IgD-negative memory B cell (primary cell): ENCODE measurements at regions not wholly inside any gene's neighbourhood (a gene's known extent, or its start where the extent isn't known, plus 50 kb on each side); places are given as distances from the start of the nearest gene placed in this dataset.
"Not testable (repeated sequence)": the region's sequence is repeated elsewhere in the genome, so short reads cannot be mapped to it uniquely, and the experiment has no call there.

Source experiments
- H3K27ac Mint-ChIP-seq, 3 donors: one replicate each; pipeline ENCODE4 v1.8.0; 2020 to 2022; ENCODE audit warnings: mild to moderate bottlenecking in 3 of 3, mixed read lengths in 3 of 3, moderate library complexity in 1 of 3
- H3K27me3 Mint-ChIP-seq: one replicate; pipeline ENCODE4 v1.8.0; 2021; ENCODE audit warnings: mixed read lengths
- H3K36me3 Mint-ChIP-seq: one replicate; pipeline ENCODE4 v1.8.0; 2020; ENCODE audit warnings: mild to moderate bottlenecking, mixed read lengths
- H3K4me1 Mint-ChIP-seq, 3 donors: one replicate each; pipeline ENCODE4 v1.8.0; 2020 to 2022; ENCODE audit warnings: mixed read lengths in 3 of 3, mild to moderate bottlenecking in 1 of 3
- H3K4me3 Mint-ChIP-seq, 4 donors: one replicate each; pipeline ENCODE4 v1.8.0; 2020 to 2022; ENCODE audit warnings: mild to moderate bottlenecking in 4 of 4, mixed read lengths in 4 of 4, moderate library complexity in 3 of 4
- H3K9me3 Mint-ChIP-seq, 3 donors: one replicate each; pipeline ENCODE4 v1.8.0; 2020 to 2021; ENCODE audit warnings: mixed read lengths in 3 of 3, mild to moderate bottlenecking in 1 of 3

DNA sequence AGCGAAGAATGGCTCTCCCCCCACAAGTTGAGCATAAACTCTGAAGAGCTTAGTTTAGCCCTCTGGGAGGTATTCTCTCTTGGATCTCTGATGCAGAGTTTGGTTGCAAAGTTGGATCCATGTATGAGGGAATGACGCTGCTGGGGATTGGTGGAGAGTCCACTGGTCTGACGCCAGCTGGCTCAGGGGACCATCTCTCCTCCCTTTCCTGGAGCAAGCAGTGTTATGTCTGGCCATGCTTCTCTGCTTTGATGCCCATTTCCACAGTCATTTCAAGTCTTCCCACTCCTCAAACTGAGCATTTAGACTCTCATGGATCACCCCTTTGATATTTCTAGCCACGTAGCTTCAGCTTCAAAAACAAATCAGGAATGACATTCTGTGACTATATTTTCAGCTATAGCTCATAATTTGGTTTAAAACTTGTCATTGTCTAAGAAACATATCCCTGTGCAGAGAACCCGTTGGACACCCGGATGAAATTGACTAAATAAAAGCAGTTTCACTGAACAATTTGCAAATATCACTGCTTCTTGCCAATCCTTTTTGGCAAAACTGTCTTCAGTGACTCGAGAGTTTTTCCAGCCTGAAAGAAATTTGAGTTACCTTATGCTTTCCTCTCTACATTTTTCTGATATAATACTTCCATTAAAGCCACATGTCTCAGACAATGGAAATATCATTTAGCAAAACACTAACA is 193.4 kb upstream of the CDH11 start:
- peaks cover 1% of the 10 kb centered on the region for H3K36me3 Mint-ChIP-seq
- H3K4me3 Mint-ChIP-seq, result no peak overlapping the region
- peaks cover 0 to 8% (median 6%) of the 10 kb centered on the region in 3 donors for H3K9me3 Mint-ChIP-seq
- peak overlapping the region in 1 of 3 donors; percentile 53 for H3K27ac Mint-ChIP-seq
- no peaks in the 10 kb centered on the region for H3K4me1 Mint-ChIP-seq
- no peaks in the 10 kb centered on the region for H3K27me3 Mint-ChIP-seq

GRCh38 chr16:65314627-65315008 is 192.8 kb upstream of the CDH11 start:
- Mint-ChIP-seq H3K4me3 (no peak overlapping the region), H3K9me3 (peaks cover 3 to 9% (median 8%) of the 10 kb centered on the region in 3 donors), H3K4me1 (no peaks in the 10 kb centered on the region), H3K27me3 (no peaks in the 10 kb centered on the region), H3K36me3 (peaks cover 1% of the 10 kb centered on the region), H3K27ac (no peak overlapping the region)

DNA sequence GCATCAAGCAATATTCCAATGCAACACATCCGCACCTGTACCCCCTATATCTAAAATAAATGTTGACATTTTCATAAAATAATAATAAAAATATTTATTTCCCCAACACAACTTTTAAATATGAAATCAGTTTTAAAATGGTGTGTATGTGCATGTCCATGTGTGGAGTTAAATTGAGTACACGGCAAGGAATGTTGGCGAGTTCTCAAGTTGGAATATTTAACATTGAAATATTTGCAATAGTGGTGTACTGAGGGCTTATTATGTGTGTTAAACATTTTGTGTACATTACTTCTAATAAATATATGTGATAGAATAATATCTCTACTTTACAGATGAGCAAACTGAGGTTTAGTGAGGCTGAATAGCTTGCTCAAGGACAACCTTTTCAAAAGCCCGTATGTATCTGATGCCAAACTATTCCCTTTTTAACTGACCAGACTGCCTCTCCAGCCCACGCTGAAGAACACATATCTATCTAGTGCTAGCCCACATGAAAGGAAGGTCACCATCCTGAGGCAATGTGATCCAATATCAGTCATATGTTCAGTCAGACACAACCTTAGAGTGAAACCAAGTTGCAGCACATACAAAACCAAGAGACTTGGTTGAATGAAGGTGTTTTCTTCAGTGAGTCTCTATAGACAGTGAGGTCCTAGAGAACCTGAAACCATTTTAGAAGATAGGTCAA is 192.2 kb upstream of the CDH11 start:
- no peak overlapping the region for H3K27ac Mint-ChIP-seq
- H3K27me3 Mint-ChIP-seq, result no peaks in the 10 kb centered on the region
- peaks cover 3 to 11% (median 8%) of the 10 kb centered on the region in 3 donors for H3K9me3 Mint-ChIP-seq
- H3K36me3 Mint-ChIP-seq, result peaks cover 1% of the 10 kb centered on the region
- H3K4me1 Mint-ChIP-seq, result no peaks in the 10 kb centered on the region
- H3K4me3 Mint-ChIP-seq, result no peak overlapping the region

- peaks cover 1% of the 10 kb centered on the region for H3K36me3 Mint-ChIP-seq
- H3K27ac Mint-ChIP-seq, result no peak overlapping the region
- no peaks in the 10 kb centered on the region for H3K27me3 Mint-ChIP-seq
- H3K4me1 Mint-ChIP-seq, result no peaks in the 10 kb centered on the region
- H3K9me3 Mint-ChIP-seq, result peaks cover 3 to 11% (median 10%) of the 10 kb centered on the region in 3 donors
- no peak overlapping the region for H3K4me3 Mint-ChIP-seq
Measured at GRCh38 chr16:65312795-65313194, 190.9 kb upstream of the CDH11 start.

DNA sequence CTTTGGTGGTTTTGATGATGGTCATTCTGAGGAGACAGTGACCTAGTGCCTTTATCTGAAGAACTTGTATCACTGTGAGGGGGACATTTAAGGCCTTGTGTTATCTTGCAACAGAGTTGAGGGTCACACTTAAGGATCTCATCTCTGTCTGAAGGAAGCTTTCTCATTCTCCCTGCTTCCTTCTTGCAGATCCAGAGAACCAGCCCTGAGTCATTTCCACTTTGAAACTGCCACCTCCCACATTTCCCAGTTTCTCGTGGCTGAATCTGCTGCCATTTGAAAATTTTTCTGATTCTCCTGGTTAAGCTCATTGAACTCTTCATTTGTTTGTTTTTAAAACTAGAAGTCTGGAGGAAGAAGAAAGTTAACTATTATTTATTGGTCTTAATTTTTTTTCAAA is 190.2 kb upstream of the CDH11 start:
- Mint-ChIP-seq H3K9me3 (peaks cover 3 to 11% (median 8%) of the 10 kb centered on the region in 3 donors), H3K27ac (no peak overlapping the region), H3K36me3 (peaks cover 1% of the 10 kb centered on the region), H3K4me1 (no peaks in the 10 kb centered on the region), H3K27me3 (no peaks in the 10 kb centered on the region), H3K4me3 (no peak overlapping the region)

DNA sequence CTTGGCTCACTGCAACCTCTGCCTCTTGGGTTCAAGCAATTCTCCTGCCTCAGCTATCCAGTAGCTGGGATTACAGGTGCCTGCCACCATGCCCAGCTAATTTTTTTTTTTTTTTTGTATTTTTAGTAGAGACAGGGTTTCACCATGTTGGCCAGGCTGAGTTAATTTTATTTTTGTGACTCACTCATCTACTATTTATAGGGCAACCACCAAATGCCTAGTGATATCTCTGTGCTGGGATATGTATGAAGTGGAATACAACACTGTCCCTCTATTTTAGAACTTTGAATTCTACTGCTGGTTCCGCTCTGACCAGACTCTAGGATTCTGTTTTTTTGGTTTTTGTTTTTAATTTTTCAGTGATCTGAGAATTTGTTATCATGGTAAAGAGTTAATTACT is 188.6 kb upstream of the CDH11 start:
- H3K27ac Mint-ChIP-seq, H3K27me3 Mint-ChIP-seq, H3K36me3 Mint-ChIP-seq, H3K4me1 Mint-ChIP-seq, H3K4me3 Mint-ChIP-seq: not testable (repeated sequence)
- peaks cover 3 to 14% (median 7%) of the 10 kb centered on the region in 3 donors for H3K9me3 Mint-ChIP-seq

- H3K4me1 Mint-ChIP-seq, result no peaks in the 10 kb centered on the region
- H3K27me3 Mint-ChIP-seq, result no peaks in the 10 kb centered on the region
- H3K4me3 Mint-ChIP-seq, result no peak overlapping the region
- H3K36me3 Mint-ChIP-seq, result no peaks in the 10 kb centered on the region
- H3K9me3 Mint-ChIP-seq, result peaks cover 3 to 18% (median 7%) of the 10 kb centered on the region in 3 donors
- no peak overlapping the region for H3K27ac Mint-ChIP-seq
Measured at GRCh38 chr16:65309354-65309753, 187.5 kb upstream of the CDH11 start.

- Mint-ChIP-seq H3K27ac (no peak overlapping the region), H3K27me3 (no peaks in the 10 kb centered on the region), H3K4me3 (no peak overlapping the region), H3K36me3 (no peaks in the 10 kb centered on the region), H3K4me1 (no peaks in the 10 kb centered on the region), H3K9me3 (peaks cover 3 to 19% (median 7%) of the 10 kb centered on the region in 3 donors)
Measured at GRCh38 chr16:65308506-65308905, 186.6 kb upstream of the CDH11 start.

DNA sequence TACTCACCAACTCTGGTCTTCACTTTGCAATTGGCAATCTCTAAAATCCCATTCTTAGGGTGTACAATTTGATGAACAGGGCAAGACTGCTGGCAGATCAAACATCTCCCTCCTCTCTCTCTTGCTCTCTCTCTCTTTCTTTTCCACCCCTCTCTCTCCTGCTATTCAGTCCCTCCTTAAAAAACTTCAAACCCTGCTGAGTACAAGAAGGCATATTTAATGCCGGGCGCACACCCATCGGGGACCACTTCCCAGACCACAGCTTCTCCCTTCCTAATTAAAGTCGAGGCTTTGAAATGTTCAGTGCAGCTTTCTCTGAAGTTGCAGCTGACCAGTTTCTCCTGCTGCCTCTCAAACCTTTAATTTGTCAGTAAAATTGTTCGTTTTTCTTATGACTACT is 185.4 kb upstream of the CDH11 start:
- Mint-ChIP-seq H3K9me3 (peaks cover 3 to 27% (median 7%) of the 10 kb centered on the region in 3 donors), H3K4me1 (no peaks in the 10 kb centered on the region), H3K36me3 (no peaks in the 10 kb centered on the region), H3K27ac (no peak overlapping the region), H3K27me3 (no peaks in the 10 kb centered on the region), H3K4me3 (no peak overlapping the region)

- no peaks in the 10 kb centered on the region for H3K36me3 Mint-ChIP-seq
- no peak overlapping the region for H3K27ac Mint-ChIP-seq
- no peaks in the 10 kb centered on the region for H3K27me3 Mint-ChIP-seq
- H3K4me3 Mint-ChIP-seq, result no peak overlapping the region
- no peaks in the 10 kb centered on the region for H3K4me1 Mint-ChIP-seq
- H3K9me3 Mint-ChIP-seq, result peaks cover 3 to 27% (median 7%) of the 10 kb centered on the region in 3 donors
Measured at GRCh38 chr16:65306722-65307121, 184.9 kb upstream of the CDH11 start.

DNA sequence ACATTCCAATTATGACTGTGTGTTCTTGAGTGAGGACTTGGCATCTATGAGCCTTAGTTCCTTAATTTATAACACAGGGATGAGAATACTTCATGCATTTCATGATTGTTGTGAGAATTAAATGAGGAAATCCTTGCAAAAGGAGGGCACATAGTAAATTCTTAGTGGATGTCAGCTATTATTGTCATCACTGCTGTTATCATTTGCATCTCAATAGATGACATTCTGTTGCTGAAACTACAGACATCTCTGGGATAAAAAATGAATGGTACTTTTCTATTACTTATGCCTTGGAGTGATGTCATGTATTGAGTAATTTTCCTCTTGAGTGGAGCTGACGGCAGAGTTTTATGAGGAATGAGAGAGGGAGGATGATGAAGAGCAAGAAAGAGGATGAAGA is 184.4 kb upstream of the CDH11 start:
- Mint-ChIP-seq H3K27me3 (no peaks in the 10 kb centered on the region), H3K4me1 (no peaks in the 10 kb centered on the region), H3K27ac (no peak overlapping the region), H3K36me3 (no peaks in the 10 kb centered on the region), H3K9me3 (peaks cover 3 to 27% (median 7%) of the 10 kb centered on the region in 3 donors), H3K4me3 (no peak overlapping the region)

- Mint-ChIP-seq H3K36me3 (no peaks in the 10 kb centered on the region), H3K27me3 (no peaks in the 10 kb centered on the region), H3K9me3 (peaks cover 3 to 20% (median 7%) of the 10 kb centered on the region in 3 donors), H3K4me1 (no peaks in the 10 kb centered on the region), H3K27ac (no peak overlapping the region), H3K4me3 (no peak overlapping the region)
Measured at GRCh38 chr16:65305266-65305959, 183.6 kb upstream of the CDH11 start.

DNA sequence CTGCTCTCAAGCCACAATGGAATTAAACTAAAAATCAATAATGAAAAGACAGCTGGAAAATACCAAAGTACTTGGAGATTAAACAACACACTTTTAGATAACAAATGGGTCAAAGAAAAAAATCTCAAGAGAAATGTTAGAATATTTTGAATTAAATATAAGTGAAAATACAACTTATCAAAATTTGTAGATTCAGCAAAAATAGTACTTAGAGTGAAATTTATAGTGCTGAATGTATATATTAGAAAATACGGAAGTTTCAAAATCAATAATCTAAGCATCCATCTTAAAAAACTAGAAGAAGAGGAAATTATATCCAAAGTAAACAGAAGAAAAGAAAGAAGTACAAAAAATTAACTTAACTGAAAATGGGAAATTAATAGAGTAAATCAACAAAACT is 179.2 kb upstream of the CDH11 start:
- Mint-ChIP-seq H3K27me3 (no peaks in the 10 kb centered on the region), H3K9me3 (peaks cover 0 to 23% (median 5%) of the 10 kb centered on the region in 3 donors), H3K27ac (no peak overlapping the region), H3K4me3 (no peak overlapping the region), H3K4me1 (no peaks in the 10 kb centered on the region), H3K36me3 (no peaks in the 10 kb centered on the region)

DNA sequence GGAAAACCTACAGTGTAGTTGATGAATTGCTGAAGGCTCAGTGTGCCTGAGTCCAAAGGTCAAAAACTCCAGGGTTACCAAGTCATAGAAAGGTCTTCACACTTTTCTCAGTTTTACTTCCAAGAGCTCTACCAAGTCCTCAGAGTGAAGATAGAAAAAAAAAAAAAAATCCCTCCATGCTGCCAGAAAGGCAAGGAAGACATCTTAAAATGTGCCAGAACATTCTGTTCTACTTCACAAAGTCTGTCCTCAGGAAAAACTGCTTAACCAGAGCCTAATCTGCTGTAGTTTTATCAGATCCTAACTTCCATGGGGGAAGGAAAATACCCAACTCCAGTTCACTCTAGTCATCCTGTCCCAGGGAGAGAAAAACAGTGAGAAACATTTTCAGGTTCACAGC is 175.6 kb upstream of the CDH11 start:
- H3K27me3 Mint-ChIP-seq, result no peaks in the 10 kb centered on the region
- H3K36me3 Mint-ChIP-seq, result no peaks in the 10 kb centered on the region
- H3K27ac Mint-ChIP-seq, result no peak overlapping the region
- peaks cover 1 to 15% (median 5%) of the 10 kb centered on the region in 3 donors for H3K9me3 Mint-ChIP-seq
- H3K4me1 Mint-ChIP-seq, result no peaks in the 10 kb centered on the region
- H3K4me3 Mint-ChIP-seq, result no peak overlapping the region

DNA sequence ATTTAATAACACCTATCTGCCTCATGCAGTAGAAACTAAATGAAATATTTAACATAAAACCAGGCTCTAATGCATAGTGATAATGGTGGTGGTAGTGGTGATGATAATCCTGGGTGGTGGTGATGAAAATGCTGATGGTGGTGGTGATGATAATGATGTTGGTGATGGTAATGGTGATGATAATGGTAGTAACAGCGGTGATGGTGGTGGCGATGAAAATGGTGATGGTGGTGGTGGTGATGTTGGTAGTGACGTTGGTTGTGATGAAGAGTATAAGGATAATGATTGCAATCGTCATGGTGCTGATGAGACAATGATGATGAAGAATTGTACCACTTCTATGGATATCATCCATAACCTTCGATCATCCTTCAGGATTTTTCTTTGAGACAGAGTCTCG is 173.7 kb upstream of the CDH11 start:
- Mint-ChIP-seq H3K4me1 (no peaks in the 10 kb centered on the region), H3K27me3 (no peaks in the 10 kb centered on the region), H3K4me3 (no peak overlapping the region), H3K9me3 (peaks cover 1 to 17% (median 7%) of the 10 kb centered on the region in 3 donors), H3K27ac (no peak overlapping the region), H3K36me3 (no peaks in the 10 kb centered on the region)
